ENCODE measurements at regions not wholly inside any gene's neighbourhood (a gene's known extent, or its start where the extent isn't known, plus 50 kb on each side); places are given as distances from the start of the nearest gene placed in this dataset.

DNA sequence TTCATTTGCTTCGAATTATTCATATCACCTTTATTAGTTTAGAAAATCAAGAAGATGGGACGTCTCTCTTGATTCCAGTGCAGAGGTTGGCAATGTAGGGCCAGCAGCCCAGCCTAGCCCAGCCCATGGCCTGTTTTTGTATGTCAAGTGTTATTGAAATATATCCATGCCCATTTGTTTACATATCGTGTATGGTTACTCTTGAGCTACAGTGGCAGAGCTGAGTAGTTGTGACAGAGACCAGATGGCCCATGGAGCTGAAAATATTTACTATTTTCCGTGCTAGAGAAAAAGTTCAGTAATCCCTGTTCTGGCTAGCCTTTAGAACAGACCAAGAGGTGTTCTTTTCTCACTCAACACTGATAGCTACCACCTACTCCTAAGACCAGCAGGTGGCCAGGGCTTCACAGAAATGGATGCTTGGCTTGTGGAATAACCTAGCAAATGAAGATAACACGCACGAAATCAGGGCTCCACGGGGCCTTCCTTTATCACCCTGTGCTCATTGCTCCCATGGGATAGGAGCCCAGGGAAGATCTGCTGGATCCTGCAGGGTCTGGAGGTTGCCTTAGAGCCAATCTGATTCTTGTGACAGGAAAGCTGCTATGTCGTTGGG, 123.2 kb upstream of the ANKFN1 start:
- H3K9me3 ChIP-seq, result no peaks in the 10 kb centered on the region
- intact Hi-C loops (cut with DNase I), result no loop called here
- no peak overlapping the region for H3K4me3 ChIP-seq
- H3K27ac ChIP-seq, result no peak overlapping the region
- no peak for DNase-seq (ENCODE audit: low spot score)
- TF ChIP-seq POLR2A (IDR thresholded peaks at IDR 0.05) (no peak), POLR2AphosphoS5 (IDR thresholded peaks at IDR 0.05) (no peak)
- TF ChIP-seq, protein P1, sequence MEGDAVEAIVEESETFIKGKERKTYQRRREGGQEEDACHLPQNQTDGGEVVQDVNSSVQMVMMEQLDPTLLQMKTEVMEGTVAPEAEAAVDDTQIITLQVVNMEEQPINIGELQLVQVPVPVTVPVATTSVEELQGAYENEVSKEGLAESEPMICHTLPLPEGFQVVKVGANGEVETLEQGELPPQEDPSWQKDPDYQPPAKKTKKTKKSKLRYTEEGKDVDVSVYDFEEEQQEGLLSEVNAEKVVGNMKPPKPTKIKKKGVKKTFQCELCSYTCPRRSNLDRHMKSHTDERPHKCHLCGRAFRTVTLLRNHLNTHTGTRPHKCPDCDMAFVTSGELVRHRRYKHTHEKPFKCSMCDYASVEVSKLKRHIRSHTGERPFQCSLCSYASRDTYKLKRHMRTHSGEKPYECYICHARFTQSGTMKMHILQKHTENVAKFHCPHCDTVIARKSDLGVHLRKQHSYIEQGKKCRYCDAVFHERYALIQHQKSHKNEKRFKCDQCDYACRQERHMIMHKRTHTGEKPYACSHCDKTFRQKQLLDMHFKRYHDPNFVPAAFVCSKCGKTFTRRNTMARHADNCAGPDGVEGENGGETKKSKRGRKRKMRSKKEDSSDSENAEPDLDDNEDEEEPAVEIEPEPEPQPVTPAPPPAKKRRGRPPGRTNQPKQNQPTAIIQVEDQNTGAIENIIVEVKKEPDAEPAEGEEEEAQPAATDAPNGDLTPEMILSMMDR (IDR thresholded peaks at IDR 0.05), result no peak
- no peaks in the 10 kb centered on the region for H3K4me1 ChIP-seq (replicated peaks)
- WGBS, result 73% methylated on average over 8 of the region's 8 CpGs
- H3K27me3 ChIP-seq (replicated peaks; ENCODE audit: insufficient read depth), result no peaks in the 10 kb centered on the region
- no peaks in the 10 kb centered on the region for H3K36me3 ChIP-seq

DNA sequence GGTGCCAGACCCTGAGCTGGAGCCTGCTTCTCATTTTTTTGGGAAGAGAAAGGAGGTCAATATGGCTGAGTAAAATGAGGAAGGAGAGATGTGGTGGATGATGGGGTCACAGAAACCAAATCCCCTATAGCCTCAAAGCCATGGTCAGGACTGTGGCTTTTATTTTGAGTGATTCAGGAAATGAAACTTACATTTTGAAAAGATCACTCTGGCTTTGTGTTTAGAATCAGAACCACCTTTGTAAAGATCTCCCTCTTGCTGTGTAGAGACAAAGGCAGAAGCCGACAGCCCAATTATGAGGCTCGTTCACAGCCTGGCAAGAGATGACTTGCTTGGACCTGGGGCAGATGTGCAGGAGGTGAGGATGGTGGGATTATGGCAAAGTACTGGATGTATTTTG, 121.6 kb upstream of the ANKFN1 start:
- H3K9me3 ChIP-seq, result no peaks in the 10 kb centered on the region
- 75% methylated on average over 2 of the region's 2 CpGs for WGBS
- no peak for DNase-seq (ENCODE audit: low spot score)
- no peak overlapping the region for H3K27ac ChIP-seq
- TF ChIP-seq, protein P1 (IDR thresholded peaks at IDR 0.05), result no peak
- TF ChIP-seq POLR2A (IDR thresholded peaks at IDR 0.05) (no peak), POLR2AphosphoS5 (IDR thresholded peaks at IDR 0.05) (no peak)
- H3K4me3 ChIP-seq, result no peak overlapping the region
- no peaks in the 10 kb centered on the region for H3K4me1 ChIP-seq (replicated peaks)
- H3K36me3 ChIP-seq, result no peaks in the 10 kb centered on the region
- H3K27me3 ChIP-seq (replicated peaks; ENCODE audit: insufficient read depth), result no peaks in the 10 kb centered on the region
- intact Hi-C loops (cut with DNase I), result no loop called here

GRCh38 chr17:56034197-56034635, 119.1 kb upstream of the ANKFN1 start:
- H3K4me3 ChIP-seq, result no peak overlapping the region
- DNase-seq (ENCODE audit: low spot score), result no peak
- no peaks in the 10 kb centered on the region for H3K4me1 ChIP-seq (replicated peaks)
- H3K27me3 ChIP-seq (replicated peaks; ENCODE audit: insufficient read depth), result no peaks in the 10 kb centered on the region
- H3K36me3 ChIP-seq, result no peaks in the 10 kb centered on the region
- TF ChIP-seq POLR2AphosphoS5 (IDR thresholded peaks at IDR 0.05) (no peak), POLR2A (IDR thresholded peaks at IDR 0.05) (no peak)
- TF ChIP-seq, protein P1 (IDR thresholded peaks at IDR 0.05), result no peak
- no peak overlapping the region for H3K27ac ChIP-seq
- intact Hi-C loops (cut with DNase I), result no loop called here
- WGBS, result 58% methylated on average over 6 of the region's 6 CpGs
- no peaks in the 10 kb centered on the region for H3K9me3 ChIP-seq

- TF ChIP-seq POLR2A (IDR thresholded peaks at IDR 0.05), result no peak
- TF ChIP-seq POLR2AphosphoS5 (IDR thresholded peaks at IDR 0.05), result no peak
- TF ChIP-seq, protein P1 (IDR thresholded peaks at IDR 0.05), result no peak
- intact Hi-C loops (cut with DNase I), result no loop called here
- 68% methylated on average over 6 of the region's 6 CpGs for WGBS
- DNase-seq (ENCODE audit: low spot score), result no peak
- Histone ChIP-seq H3K4me3 (no peak overlapping the region), H3K36me3 (no peaks in the 10 kb centered on the region), H3K9me3 (no peaks in the 10 kb centered on the region), H3K4me1 (replicated peaks) (no peaks in the 10 kb centered on the region), H3K27me3 (replicated peaks; ENCODE audit: insufficient read depth) (no peaks in the 10 kb centered on the region), H3K27ac (no peak overlapping the region)
Measured at GRCh38 chr17:56038131-56038530, 115.1 kb upstream of the ANKFN1 start.

GRCh38 chr17:56045872-56046271, 107.4 kb upstream of the ANKFN1 start:
- H3K27ac ChIP-seq, result no peak overlapping the region
- no peaks in the 10 kb centered on the region for H3K36me3 ChIP-seq
- TF ChIP-seq, protein P1 (IDR thresholded peaks at IDR 0.05), result no peak
- TF ChIP-seq POLR2A (IDR thresholded peaks at IDR 0.05), result no peak
- no peak for TF ChIP-seq POLR2AphosphoS5 (IDR thresholded peaks at IDR 0.05)
- no peaks in the 10 kb centered on the region for H3K27me3 ChIP-seq (replicated peaks; ENCODE audit: insufficient read depth)
- no peak overlapping the region for H3K4me3 ChIP-seq
- H3K4me1 ChIP-seq (replicated peaks), result no peaks in the 10 kb centered on the region
- H3K9me3 ChIP-seq, result no peaks in the 10 kb centered on the region
- intact Hi-C loops (cut with DNase I), result no loop called here
- 39% methylated on average over 9 of the region's 9 CpGs for WGBS
- no peak for DNase-seq (ENCODE audit: low spot score)
